NB4 (cell line): ENCODE measurements at regions not wholly inside any gene's neighbourhood (a gene's known extent, or its start where the extent isn't known, plus 50 kb on each side); places are given as distances from the start of the nearest gene placed in this dataset.

Experiments
- POLR2A ChIP-seq: IDR thresholded peaks from 2 replicates; pipeline ENCODE4 v1.6.1; 2011; ENCODE audit warnings: mild to moderate bottlenecking; ENCODE audit not compliant: insufficient read length; ENCODE audit errors: extremely low read depth
- TF ChIP-seq, protein P1 (sequence below): IDR thresholded peaks from one replicate; pipeline ENCODE4 v1.5.1; 2012; ENCODE audit warnings: low read depth, low read length
- TF ChIP-seq, protein P2 (sequence below): IDR thresholded peaks from 2 replicates; pipeline ENCODE4 v1.6.1; 2011; ENCODE audit warnings: low read depth, low read length

DNA sequence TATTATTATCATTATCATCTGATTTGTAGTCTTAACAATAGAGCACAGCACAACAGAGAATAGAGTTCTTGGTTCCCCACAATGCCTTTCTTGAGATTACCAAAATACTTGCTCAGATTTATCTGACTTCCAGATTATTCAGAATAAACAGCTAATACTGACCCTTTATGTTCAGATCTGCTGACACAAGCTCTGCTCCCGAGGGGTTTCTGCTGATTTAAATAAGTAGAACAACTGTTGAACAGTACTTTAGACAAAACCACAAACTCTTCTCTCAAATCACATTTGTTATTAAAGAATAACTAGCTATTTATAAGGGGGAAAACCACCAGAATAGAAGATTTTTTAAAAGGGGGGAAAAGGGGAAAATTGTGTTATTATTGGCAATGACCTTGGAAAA is 380.2 kb upstream of the ATP11B start:
- TF ChIP-seq, protein P1, sequence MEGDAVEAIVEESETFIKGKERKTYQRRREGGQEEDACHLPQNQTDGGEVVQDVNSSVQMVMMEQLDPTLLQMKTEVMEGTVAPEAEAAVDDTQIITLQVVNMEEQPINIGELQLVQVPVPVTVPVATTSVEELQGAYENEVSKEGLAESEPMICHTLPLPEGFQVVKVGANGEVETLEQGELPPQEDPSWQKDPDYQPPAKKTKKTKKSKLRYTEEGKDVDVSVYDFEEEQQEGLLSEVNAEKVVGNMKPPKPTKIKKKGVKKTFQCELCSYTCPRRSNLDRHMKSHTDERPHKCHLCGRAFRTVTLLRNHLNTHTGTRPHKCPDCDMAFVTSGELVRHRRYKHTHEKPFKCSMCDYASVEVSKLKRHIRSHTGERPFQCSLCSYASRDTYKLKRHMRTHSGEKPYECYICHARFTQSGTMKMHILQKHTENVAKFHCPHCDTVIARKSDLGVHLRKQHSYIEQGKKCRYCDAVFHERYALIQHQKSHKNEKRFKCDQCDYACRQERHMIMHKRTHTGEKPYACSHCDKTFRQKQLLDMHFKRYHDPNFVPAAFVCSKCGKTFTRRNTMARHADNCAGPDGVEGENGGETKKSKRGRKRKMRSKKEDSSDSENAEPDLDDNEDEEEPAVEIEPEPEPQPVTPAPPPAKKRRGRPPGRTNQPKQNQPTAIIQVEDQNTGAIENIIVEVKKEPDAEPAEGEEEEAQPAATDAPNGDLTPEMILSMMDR: no peak
- no peak for TF ChIP-seq POLR2A
- TF ChIP-seq, protein P2, sequence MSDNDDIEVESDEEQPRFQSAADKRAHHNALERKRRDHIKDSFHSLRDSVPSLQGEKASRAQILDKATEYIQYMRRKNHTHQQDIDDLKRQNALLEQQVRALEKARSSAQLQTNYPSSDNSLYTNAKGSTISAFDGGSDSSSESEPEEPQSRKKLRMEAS: no peak
